ENCODE measurements at regions not wholly inside any gene's neighbourhood (a gene's known extent, or its start where the extent isn't known, plus 50 kb on each side); places are given as distances from the start of the nearest gene placed in this dataset.
"Not testable (repeated sequence)": the region's sequence is repeated elsewhere in the genome, so short reads cannot be mapped to it uniquely, and the experiment has no call there.

DNA sequence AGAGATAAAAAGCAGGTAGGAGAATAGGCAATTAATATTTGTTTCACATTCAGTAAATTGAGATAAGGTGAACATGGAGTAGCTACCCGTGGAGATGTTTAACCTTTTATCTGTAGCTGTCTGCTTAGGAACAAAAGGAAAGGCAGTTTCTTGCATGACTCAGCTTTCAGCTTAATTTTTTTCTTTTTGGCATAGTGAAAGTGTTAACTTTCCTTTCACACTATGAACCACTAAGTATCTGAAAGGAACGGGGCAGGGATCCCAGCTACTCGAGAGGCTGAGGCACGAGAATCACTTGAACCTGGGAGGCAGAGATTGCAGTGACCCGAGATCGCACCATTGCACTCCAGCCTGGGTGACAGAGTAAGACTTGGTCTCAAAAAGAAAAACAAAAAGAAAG, 176.0 kb downstream of the LACC1 start:
- TF ChIP-seq EP300, POLR2A (IDR thresholded peaks at IDR 0.05): not testable (repeated sequence)

All from tibial nerve (tissue), 3 donors.